ENCODE measurements at regions not wholly inside any gene's neighbourhood (a gene's known extent, or its start where the extent isn't known, plus 50 kb on each side); places are given as distances from the start of the nearest gene placed in this dataset.

DNA sequence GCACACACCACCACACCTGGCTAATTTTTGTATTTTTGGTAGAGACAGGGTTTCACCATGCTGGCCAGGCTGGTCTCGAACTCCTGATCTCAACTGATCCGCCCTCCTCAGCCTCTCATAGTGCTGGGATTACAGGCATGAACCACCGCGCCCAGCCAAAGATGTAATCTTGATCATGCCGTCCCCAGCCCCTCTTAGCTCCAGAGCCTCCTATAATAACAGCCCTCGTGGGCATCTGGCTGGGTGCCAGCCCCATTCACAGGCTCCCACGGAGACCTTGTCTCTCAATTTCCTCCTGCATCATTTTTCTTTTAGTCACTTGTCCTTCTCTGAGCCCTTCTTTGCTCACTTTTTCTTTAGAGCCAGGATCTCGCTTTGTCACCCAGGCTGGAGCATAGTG lies 94.2 kb downstream of the KATNIP start:
- Histone ChIP-seq H3K9me2 (ENCODE audit: insufficient read depth) (no peaks in the 10 kb centered on the region), H3K4me3 (replicated peaks in 1 of 2; ENCODE audit: low read depth in 1 of 2, low read length in 2 of 2) (no peak overlapping the region), H3K27me3 (ENCODE audit: insufficient read depth, low read length) (no peaks in the 10 kb centered on the region), H3K9me3 (ENCODE audit: control insufficient read depth in 1 of 2, insufficient read depth in 1 of 2, low read depth in 1 of 2, low read length in 2 of 2) (no peaks in the 10 kb centered on the region), H3K36me3 (ENCODE audit: control insufficient read depth in 1 of 2, insufficient read depth in 2 of 2, low read length in 2 of 2) (no peaks in the 10 kb centered on the region; a peak in 1 of 4 replicates), H3K4me1 (ENCODE audit: control insufficient read depth in 1 of 2, insufficient read depth in 2 of 2, low read length in 2 of 2) (peaks cover 0 to 6% of the 10 kb centered on the region in 2 experiments; a peak in 1 of 4 replicates), H3K27ac (ENCODE audit: low read depth, low read length) (no peak overlapping the region), H2AFZ (ENCODE audit: low read depth, low read length, poor library complexity, severe bottlenecking) (no peak overlapping the region), H3K9ac (ENCODE audit: low read length) (no peak overlapping the region), H3K4me2 (ENCODE audit: low read length) (no peak overlapping the region), H3K79me2 (ENCODE audit: insufficient read depth, low read length) (no peaks in the 10 kb centered on the region), H4K20me1 (ENCODE audit: insufficient read depth) (no peaks in the 10 kb centered on the region)
- POLR2A ChIA-PET = no interaction called here
- RAD21 ChIA-PET (ENCODE audit: low non-redundant PET in 1 of 2, low total read pairs in 2 of 2, uncharacterized antibody in 2 of 2, unreplicated experiment in 2 of 2) = no interaction called here
- CTCF ChIA-PET = no interaction called here
- TF ChIP-seq EZH2phosphoT487 (IDR thresholded peaks at IDR 0.05; ENCODE audit: borderline replicate concordance) (no peak), REST (IDR thresholded peaks at IDR 0.05; ENCODE audit: low read depth) (no peak), ZNF274 (IDR thresholded peaks at IDR 0.05; ENCODE audit: low read depth, low read length) (no peak), TCF7L2 (IDR thresholded peaks at IDR 0.05; ENCODE audit: borderline replicate concordance, extremely low read depth, insufficient read depth, insufficient read length) (no peak), POLR2A (IDR thresholded peaks at IDR 0.05; ENCODE audit: borderline replicate concordance, extremely low read depth, insufficient read depth, insufficient read length) (no peak), CBX3 (IDR thresholded peaks at IDR 0.05; ENCODE audit: low read depth) (no peak), EGR1 (IDR thresholded peaks at IDR 0.05; ENCODE audit: low read depth) (no peak), RAD21 (IDR thresholded peaks at IDR 0.05; ENCODE audit: low read depth) (no peak), SRF (IDR thresholded peaks at IDR 0.05; ENCODE audit: low read depth) (no peak), FOSL1 (IDR thresholded peaks at IDR 0.05; ENCODE audit: low read depth) (no peak), MAX (IDR thresholded peaks at IDR 0.05) (no peak), SIN3A (IDR thresholded peaks at IDR 0.05; ENCODE audit: low read depth) (no peak), EZH2 (IDR thresholded peaks at IDR 0.05) (no peak), ZBTB33 (IDR thresholded peaks at IDR 0.05; ENCODE audit: extremely low read depth, insufficient replicate concordance, low read length) (no peak)
- ATAC-seq = no peak
- no TSS peak for BruUV-seq (replicated peaks)
- no peak for DNase-seq (ENCODE audit: low read depth, low spot score)
- intact Hi-C loops (cut with micrococcal nuclease) = loop anchor here (5.0 kb wide), 1 partner anchor 428 kb away; no protein-coding TSS in a partner anchor
